ENCODE measurements at regions not wholly inside any gene's neighbourhood (a gene's known extent, or its start where the extent isn't known, plus 50 kb on each side); places are given as distances from the start of the nearest gene placed in this dataset.

GRCh38 chr12:91394903-91395302 lies 212.3 kb upstream of the DCN start:
- no peak for DNase-seq (ENCODE audit: low read depth)

GRCh38 chr12:91388573-91388972 lies 206.0 kb upstream of the DCN start:
- no peak for TF ChIP-seq CTCF (IDR thresholded peaks at IDR 0.05; ENCODE audit: insufficient read depth, low read length, severe bottlenecking)
- H3K27me3 ChIP-seq (ENCODE audit: control insufficient read depth, insufficient read depth, low read length): no peaks in the 10 kb centered on the region
- H3K36me3 ChIP-seq (ENCODE audit: control insufficient read depth, insufficient read depth, low read length): no peaks in the 10 kb centered on the region
- DNase-seq (ENCODE audit: low read depth): no peak
- FAIRE-seq: peak; percentile 55
- no peak overlapping the region for H3K4me3 ChIP-seq (ENCODE audit: low read depth, low read length)

More at GRCh38 chr12:91394903-91395302, 212.3 kb upstream of the DCN start:
- Histone ChIP-seq H3K27me3 (ENCODE audit: control insufficient read depth, insufficient read depth, low read length) (no peaks in the 10 kb centered on the region), H3K36me3 (ENCODE audit: control insufficient read depth, insufficient read depth, low read length) (no peaks in the 10 kb centered on the region), H3K4me3 (ENCODE audit: low read depth, low read length) (no peak overlapping the region)
- no peak for TF ChIP-seq CTCF (IDR thresholded peaks at IDR 0.05; ENCODE audit: insufficient read depth, low read length, severe bottlenecking)
- FAIRE-seq: no peak

GRCh38 chr12:91387461-91388134 lies 205.0 kb upstream of the DCN start:
- no peak for TF ChIP-seq CTCF (IDR thresholded peaks at IDR 0.05; ENCODE audit: insufficient read depth, low read length, severe bottlenecking)
- Histone ChIP-seq H3K4me3 (ENCODE audit: low read depth, low read length) (no peak overlapping the region), H3K36me3 (ENCODE audit: control insufficient read depth, insufficient read depth, low read length) (no peaks in the 10 kb centered on the region), H3K27me3 (ENCODE audit: control insufficient read depth, insufficient read depth, low read length) (no peaks in the 10 kb centered on the region)
- DNase-seq (ENCODE audit: low read depth) (no peak), FAIRE-seq (no peak)

GRCh38 chr12:91384806-91385205 lies 202.2 kb upstream of the DCN start:
- TF ChIP-seq CTCF (IDR thresholded peaks at IDR 0.05; ENCODE audit: insufficient read depth, low read length, severe bottlenecking): no peak
- FAIRE-seq: no peak
- H3K36me3 ChIP-seq (ENCODE audit: control insufficient read depth, insufficient read depth, low read length): no peaks in the 10 kb centered on the region
- no peak for DNase-seq (ENCODE audit: low read depth)
- H3K4me3 ChIP-seq (ENCODE audit: low read depth, low read length): no peak overlapping the region
- H3K27me3 ChIP-seq (ENCODE audit: control insufficient read depth, insufficient read depth, low read length): no peaks in the 10 kb centered on the region

GRCh38 chr12:91384366-91384765 lies 201.7 kb upstream of the DCN start:
- H3K4me3 ChIP-seq (ENCODE audit: low read depth, low read length): no peak overlapping the region
- H3K27me3 ChIP-seq (ENCODE audit: control insufficient read depth, insufficient read depth, low read length): no peaks in the 10 kb centered on the region
- no peak for TF ChIP-seq CTCF (IDR thresholded peaks at IDR 0.05; ENCODE audit: insufficient read depth, low read length, severe bottlenecking)
- DNase-seq (ENCODE audit: low read depth): no peak
- no peak for FAIRE-seq
- no peaks in the 10 kb centered on the region for H3K36me3 ChIP-seq (ENCODE audit: control insufficient read depth, insufficient read depth, low read length)

GRCh38 chr12:91383099-91383498 lies 200.5 kb upstream of the DCN start:
- Histone ChIP-seq H3K4me3 (ENCODE audit: low read depth, low read length) (no peak overlapping the region), H3K27me3 (ENCODE audit: control insufficient read depth, insufficient read depth, low read length) (no peaks in the 10 kb centered on the region), H3K36me3 (ENCODE audit: control insufficient read depth, insufficient read depth, low read length) (no peaks in the 10 kb centered on the region)
- DNase-seq (ENCODE audit: low read depth) (no peak), FAIRE-seq (no peak)
- no peak for TF ChIP-seq CTCF (IDR thresholded peaks at IDR 0.05; ENCODE audit: insufficient read depth, low read length, severe bottlenecking)

All from bronchial epithelial cell (primary cell).